ENCODE measurements at regions not wholly inside any gene's neighbourhood (a gene's known extent, or its start where the extent isn't known, plus 50 kb on each side); places are given as distances from the start of the nearest gene placed in this dataset.
"Not testable (repeated sequence)": the region's sequence is repeated elsewhere in the genome, so short reads cannot be mapped to it uniquely, and the experiment has no call there.

GRCh38 chr22:25419247-25420113 is 145.0 kb upstream of the GRK3 start:
- Histone ChIP-seq H3K4me3 (peak overlapping the region; percentile 29), H3K4me1 (peaks cover 5% of the 10 kb centered on the region), H3K36me3 (ENCODE audit: insufficient read depth in 1 of 2, low read depth in 1 of 2) (no peaks in the 10 kb centered on the region), H3K9me3 (no peaks in the 10 kb centered on the region), H3K27ac (no peak overlapping the region), H3K27me3 (ENCODE audit: insufficient read depth in 3 of 3, low read length in 2 of 3) (peaks cover 0 to 55% (median 14%) of the 10 kb centered on the region in 3 donors)
- DNase-seq (no peak), ATAC-seq (peak in 2 of 4 donors; percentile 33 to 44)
- no peak for TF ChIP-seq CTCF (IDR thresholded peaks at IDR 0.05)
- intact Hi-C loops (cut with DNase I), result no loop called here
- WGBS, 3 donors, result 18 to 19% (median 19%) methylated on average over 25 of the region's 25 CpGs

DNA sequence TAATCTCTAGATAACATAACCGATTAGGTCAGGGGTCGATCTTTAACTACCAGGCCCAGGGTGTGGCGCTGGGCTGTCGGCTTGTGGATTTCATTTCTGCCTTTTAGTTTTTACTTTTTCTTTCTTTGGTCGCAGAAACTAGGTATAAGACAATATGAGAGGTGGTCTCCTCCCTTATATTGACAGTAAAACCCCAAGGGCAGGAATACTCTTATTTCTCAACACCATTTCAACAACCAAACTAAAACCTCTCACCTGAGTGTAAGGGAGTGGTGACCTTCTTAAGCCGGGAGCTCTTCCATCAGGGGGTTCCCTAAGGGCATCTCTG is 144.4 kb upstream of the GRK3 start:
- ATAC-seq; H3K9me3 ChIP-seq; H3K36me3 ChIP-seq (ENCODE audit: insufficient read depth in 1 of 2, low read depth in 1 of 2); H3K4me1 ChIP-seq; intact Hi-C loops (cut with DNase I); H3K4me3 ChIP-seq; H3K27ac ChIP-seq; DNase-seq: not testable (repeated sequence)
- peaks cover 0 to 56% (median 14%) of the 10 kb centered on the region in 3 donors for H3K27me3 ChIP-seq (ENCODE audit: insufficient read depth in 3 of 3, low read length in 2 of 3)
- WGBS, 3 donors, result 63 to 73% (median 73%) methylated on average over 6 of the region's 6 CpGs

GRCh38 chr22:25420471-25420924 is 144.0 kb upstream of the GRK3 start:
- Histone ChIP-seq H3K9me3 (no peaks in the 10 kb centered on the region), H3K27ac (no peak overlapping the region), H3K4me3 (peak overlapping the region; percentile 57), H3K4me1 (peaks cover 5% of the 10 kb centered on the region), H3K36me3 (ENCODE audit: insufficient read depth in 1 of 2, low read depth in 1 of 2) (no peaks in the 10 kb centered on the region), H3K27me3 (ENCODE audit: insufficient read depth in 3 of 3, low read length in 2 of 3) (peaks cover 0 to 60% (median 14%) of the 10 kb centered on the region in 3 donors)
- no peak for TF ChIP-seq CTCF (IDR thresholded peaks at IDR 0.05)
- no peak for ATAC-seq
- intact Hi-C loops (cut with DNase I), result no loop called here
- WGBS, 3 donors, result 30 to 47% (median 45%) methylated on average over 16 to 21 of the region's 21 CpGs
- no peak for DNase-seq

DNA sequence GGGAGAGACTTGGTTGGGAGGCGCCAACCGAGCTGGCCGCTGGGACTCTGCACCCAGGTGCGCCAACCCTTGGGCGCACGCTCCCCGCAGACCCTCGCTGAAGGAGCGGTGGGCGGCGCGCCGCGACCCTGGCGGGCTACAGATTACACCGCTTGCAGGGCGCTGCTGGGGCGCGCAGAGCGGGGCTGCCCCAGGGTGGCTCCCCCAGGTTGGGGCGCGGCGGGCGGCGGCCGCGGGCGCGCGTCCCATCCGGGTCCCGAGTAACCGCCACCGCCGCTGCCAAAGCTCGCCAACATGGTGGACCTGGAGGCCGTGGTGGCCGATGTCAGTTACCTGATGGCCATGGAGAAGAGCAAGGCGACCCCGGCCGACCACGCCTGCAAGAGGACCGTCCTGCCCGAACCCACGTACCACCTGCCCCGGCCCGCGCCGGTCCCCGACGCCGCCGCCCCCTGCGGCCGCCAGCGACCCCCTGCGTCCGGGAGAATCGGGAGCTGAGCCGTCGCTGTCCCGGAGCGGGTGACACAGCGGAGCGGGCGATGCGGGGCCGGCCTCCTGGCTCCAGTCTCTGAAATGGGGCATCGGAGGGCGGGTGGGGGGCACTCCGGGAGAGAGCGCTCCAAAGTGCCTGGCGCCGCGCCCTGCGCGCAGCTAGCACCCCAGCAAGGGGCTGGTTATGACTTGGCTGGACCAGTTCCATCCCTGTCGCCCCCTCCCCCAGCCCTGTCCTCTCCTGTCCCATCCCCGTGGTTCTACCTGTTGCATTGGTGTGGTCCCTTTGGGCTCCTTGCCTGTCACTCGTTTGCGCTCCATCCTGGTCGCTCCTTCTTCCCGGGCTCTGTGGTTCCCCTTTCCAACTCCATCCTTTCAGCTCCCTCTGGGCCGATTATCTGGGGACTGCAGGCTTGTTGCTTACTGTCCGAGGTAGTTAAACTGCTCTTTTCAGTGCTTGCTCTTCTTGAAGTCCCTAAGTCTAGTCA is 143.3 kb upstream of the GRK3 start:
- no peak overlapping the region for H3K27ac ChIP-seq
- ATAC-seq, result peak in 3 of 4 donors; percentile 26 to 41 (median 30)
- 2 to 4% (median 2%) methylated on average over 63 to 85 of the region's 85 CpGs for WGBS, 3 donors

DNA sequence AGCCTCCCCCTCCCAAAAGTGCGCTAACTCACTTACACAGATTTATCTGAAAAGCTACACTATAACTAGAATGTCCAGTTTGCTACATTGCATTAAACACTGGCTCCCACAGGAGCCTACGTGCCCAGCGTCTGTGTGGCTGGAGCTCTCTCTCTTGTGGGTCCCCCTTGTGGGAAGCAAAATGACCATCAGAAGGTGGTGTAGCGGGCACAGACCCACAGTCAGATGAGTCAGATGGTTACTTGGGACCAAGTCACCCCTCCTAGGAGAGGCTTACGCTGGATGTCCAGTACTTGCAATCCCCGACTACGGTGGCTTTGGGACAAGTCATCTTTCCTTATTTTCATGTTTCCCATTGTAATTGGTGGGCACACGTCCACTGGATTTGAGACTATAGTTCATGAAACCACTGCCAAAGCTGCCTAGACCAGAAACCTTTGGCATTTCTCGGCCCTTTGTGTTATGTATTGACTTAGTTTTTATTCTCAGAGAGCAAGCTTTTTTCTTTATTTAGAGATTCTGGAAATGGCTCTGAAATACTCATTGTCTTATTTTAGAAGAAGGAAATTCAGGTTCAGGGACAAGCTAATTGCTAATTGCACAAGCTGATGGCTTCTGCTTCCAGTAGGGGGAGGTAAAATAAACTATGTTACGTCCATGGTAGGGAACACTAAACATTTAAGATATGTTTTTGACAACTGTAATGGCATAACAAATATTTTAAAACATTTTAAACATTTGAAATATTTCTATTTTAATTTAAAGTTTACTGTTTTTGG is 137.8 kb upstream of the GRK3 start:
- DNase-seq; H3K4me3 ChIP-seq; ATAC-seq; H3K27ac ChIP-seq; intact Hi-C loops (cut with DNase I); H3K4me1 ChIP-seq; H3K9me3 ChIP-seq; H3K36me3 ChIP-seq (ENCODE audit: insufficient read depth in 1 of 2, low read depth in 1 of 2): not testable (repeated sequence)
- 70 to 73% (median 73%) methylated on average over 9 to 10 of the region's 10 CpGs for WGBS, 3 donors
- peaks cover 0 to 40% (median 1%) of the 10 kb centered on the region in 3 donors for H3K27me3 ChIP-seq (ENCODE audit: insufficient read depth in 3 of 3, low read length in 2 of 3)

More for the DNA sequence above, 143.3 kb upstream of the GRK3 start:
- DNase-seq, result no peak
- H3K9me3 ChIP-seq, result no peaks in the 10 kb centered on the region
- intact Hi-C loops (cut with DNase I), result no loop called here
- no peaks in the 10 kb centered on the region for H3K36me3 ChIP-seq (ENCODE audit: insufficient read depth in 1 of 2, low read depth in 1 of 2)
- H3K4me1 ChIP-seq, result peaks cover 5% of the 10 kb centered on the region
- no peak for TF ChIP-seq CTCF (IDR thresholded peaks at IDR 0.05)
- peak overlapping the region; percentile 57 for H3K4me3 ChIP-seq
- H3K27me3 ChIP-seq (ENCODE audit: insufficient read depth in 3 of 3, low read length in 2 of 3), result peaks cover 0 to 63% (median 14%) of the 10 kb centered on the region in 3 donors

DNA sequence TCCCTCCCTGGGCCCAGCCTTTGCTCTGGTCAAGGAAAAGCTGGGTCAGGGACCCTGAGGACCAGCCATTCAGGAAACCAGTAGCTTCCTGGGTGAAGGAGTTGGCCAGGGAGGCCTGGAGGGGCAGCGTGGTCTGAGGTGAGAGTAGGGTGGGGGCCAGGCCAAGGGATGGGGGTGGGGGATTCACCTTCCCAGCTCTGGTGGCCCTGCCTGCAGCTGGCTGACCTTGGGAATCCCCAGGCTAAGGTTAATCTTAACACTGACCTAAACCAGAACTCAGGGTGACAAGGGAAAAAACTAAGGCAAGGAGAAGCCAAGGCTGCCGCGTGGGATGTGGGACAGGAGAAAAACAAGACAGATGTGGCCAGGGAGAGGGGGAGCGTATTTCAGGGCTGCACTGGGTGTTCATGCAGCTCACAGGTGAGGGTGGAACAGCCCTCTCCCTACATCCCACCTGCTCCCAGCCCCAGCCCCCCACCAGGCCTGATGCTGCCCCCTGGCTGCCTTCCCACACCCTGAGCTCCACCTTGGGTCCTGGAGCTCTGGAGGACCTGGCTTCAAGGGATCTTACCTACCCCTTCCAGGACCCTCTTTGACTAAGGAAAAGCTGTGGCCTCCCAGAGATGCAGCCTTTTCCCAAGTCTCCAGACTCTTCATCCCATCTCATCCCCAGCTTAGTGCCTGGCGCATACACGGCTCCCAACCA is 132.7 kb upstream of the GRK3 start:
- intact Hi-C loops (cut with DNase I); H3K27me3 ChIP-seq (ENCODE audit: insufficient read depth in 3 of 3, low read length in 2 of 3); H3K36me3 ChIP-seq (ENCODE audit: insufficient read depth in 1 of 2, low read depth in 1 of 2); ATAC-seq; DNase-seq; H3K27ac ChIP-seq; H3K4me3 ChIP-seq; H3K4me1 ChIP-seq; H3K9me3 ChIP-seq: not testable (repeated sequence)
- 86 to 96% (median 93%) methylated on average over 3 of the region's 6 CpGs for WGBS, 3 donors

- DNase-seq; H3K4me3 ChIP-seq; H3K9me3 ChIP-seq; intact Hi-C loops (cut with DNase I); H3K36me3 ChIP-seq (ENCODE audit: insufficient read depth in 1 of 2, low read depth in 1 of 2); ATAC-seq; H3K4me1 ChIP-seq; H3K27me3 ChIP-seq (ENCODE audit: insufficient read depth in 3 of 3, low read length in 2 of 3); H3K27ac ChIP-seq: not testable (repeated sequence)
- WGBS, 3 donors, result 60 to 63% (median 61%) methylated on average over 8 of the region's 8 CpGs
Observed at GRCh38 chr22:25433381-25433970, 131.0 kb upstream of the GRK3 start.
